ENCODE measurements at regions not wholly inside any gene's neighbourhood (a gene's known extent, or its start where the extent isn't known, plus 50 kb on each side); places are given as distances from the start of the nearest gene placed in this dataset.

DNA sequence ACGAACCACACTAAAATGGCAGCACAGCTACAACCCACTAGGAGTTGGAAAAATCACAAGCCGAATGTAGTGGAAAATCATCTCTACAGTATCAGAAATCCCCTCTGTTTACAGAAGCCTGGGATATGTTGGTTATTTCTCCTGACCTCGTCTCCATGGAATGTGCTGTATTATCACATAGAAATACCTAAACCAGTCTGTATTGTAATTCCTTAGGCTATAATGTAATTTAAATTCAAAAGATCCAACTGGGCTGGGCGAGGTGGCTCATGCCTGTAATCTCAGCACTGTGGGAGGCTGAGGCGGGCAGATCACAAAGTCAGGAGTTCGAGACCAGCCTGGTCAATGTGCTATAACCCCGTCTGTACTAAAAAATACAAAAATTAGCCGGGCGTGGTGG lies 244.8 kb upstream of the MPDZ start:
- ChIA-PET CTCF (no interaction called here), POLR2A (no interaction called here)
- intact Hi-C loops (cut with micrococcal nuclease): no loop called here
- Mint-ChIP-seq H3K4me3 (no peak overlapping the region), H3K27me3 (no peaks in the 10 kb centered on the region), H3K9me3 (no peaks in the 10 kb centered on the region), H3K4me1 (no peaks in the 10 kb centered on the region), H3K36me3 (ENCODE audit: low read depth) (no peaks in the 10 kb centered on the region), H3K27ac (no peak overlapping the region)
- DNase-seq (no peak), ATAC-seq (ENCODE audit: low read depth) (no peak)
- TF ChIP-seq, protein P1, sequence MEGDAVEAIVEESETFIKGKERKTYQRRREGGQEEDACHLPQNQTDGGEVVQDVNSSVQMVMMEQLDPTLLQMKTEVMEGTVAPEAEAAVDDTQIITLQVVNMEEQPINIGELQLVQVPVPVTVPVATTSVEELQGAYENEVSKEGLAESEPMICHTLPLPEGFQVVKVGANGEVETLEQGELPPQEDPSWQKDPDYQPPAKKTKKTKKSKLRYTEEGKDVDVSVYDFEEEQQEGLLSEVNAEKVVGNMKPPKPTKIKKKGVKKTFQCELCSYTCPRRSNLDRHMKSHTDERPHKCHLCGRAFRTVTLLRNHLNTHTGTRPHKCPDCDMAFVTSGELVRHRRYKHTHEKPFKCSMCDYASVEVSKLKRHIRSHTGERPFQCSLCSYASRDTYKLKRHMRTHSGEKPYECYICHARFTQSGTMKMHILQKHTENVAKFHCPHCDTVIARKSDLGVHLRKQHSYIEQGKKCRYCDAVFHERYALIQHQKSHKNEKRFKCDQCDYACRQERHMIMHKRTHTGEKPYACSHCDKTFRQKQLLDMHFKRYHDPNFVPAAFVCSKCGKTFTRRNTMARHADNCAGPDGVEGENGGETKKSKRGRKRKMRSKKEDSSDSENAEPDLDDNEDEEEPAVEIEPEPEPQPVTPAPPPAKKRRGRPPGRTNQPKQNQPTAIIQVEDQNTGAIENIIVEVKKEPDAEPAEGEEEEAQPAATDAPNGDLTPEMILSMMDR (IDR thresholded peaks at IDR 0.05): no peak

DNA sequence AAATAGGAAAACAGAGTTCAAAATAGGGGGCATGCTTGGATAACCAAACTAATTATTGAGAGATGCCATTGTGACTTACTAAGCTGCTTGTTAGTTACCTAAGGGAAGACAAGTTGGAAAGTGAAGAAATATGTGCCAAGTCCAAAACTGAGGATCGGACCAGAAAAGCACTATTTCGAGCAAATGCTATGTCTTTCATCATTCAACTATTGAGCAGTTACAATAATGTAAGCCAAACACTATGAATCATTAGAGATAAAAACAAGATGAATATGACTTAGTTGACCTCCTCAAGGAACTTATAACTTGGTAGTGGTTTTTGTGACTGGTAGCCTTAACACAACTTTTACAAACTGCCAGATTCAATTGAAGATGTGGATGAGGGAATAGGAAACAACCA lies 240.6 kb upstream of the MPDZ start:
- H3K4me1 Mint-ChIP-seq: no peaks in the 10 kb centered on the region
- POLR2A ChIA-PET: no interaction called here
- CTCF ChIA-PET: no interaction called here
- H3K4me3 Mint-ChIP-seq: no peak overlapping the region
- ATAC-seq (ENCODE audit: low read depth): no peak
- TF ChIP-seq, protein P1 (IDR thresholded peaks at IDR 0.05): no peak
- no peak overlapping the region for H3K27ac Mint-ChIP-seq
- H3K36me3 Mint-ChIP-seq (ENCODE audit: low read depth): no peaks in the 10 kb centered on the region
- intact Hi-C loops (cut with micrococcal nuclease): no loop called here
- no peaks in the 10 kb centered on the region for H3K27me3 Mint-ChIP-seq
- peaks cover 3% of the 10 kb centered on the region for H3K9me3 Mint-ChIP-seq
- DNase-seq: no peak

DNA sequence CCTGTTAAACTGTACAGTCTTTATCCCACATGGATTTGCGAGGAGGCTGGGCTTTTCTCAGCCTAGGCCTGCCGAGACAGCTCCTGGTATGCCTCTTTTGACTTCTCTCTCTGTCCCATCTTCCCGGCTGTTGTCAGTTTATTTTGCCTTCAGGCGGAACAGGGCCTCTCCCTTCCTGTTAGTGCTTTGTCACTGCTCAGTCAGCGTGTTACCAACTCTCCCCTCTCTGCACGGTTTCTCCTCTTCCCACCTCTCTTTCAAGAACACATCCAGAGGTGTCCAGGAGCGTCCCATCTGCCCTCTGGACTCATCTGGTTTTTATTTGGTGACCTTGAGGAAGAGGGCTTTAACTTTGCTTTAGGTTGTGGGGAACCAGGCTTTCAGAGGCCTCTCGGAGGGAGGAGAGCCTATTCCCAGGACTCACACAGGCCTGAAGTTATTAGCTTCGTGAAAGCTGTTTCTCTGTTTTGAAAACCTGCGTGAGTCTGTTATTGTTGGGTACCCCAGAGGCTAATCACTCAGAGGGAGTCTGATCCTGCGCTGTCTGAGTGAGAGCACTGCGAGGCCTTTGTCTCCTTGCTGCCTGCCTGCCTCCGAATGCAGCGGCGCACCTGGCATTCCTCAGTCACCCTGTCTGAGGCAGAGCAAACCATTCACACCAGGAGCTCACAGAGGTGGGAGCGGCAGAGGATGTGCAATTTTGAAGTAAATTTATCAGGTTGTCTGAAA lies 234.4 kb upstream of the MPDZ start:
- Mint-ChIP-seq H3K27ac (no peak overlapping the region), H3K27me3 (no peaks in the 10 kb centered on the region), H3K36me3 (ENCODE audit: low read depth) (no peaks in the 10 kb centered on the region), H3K4me3 (no peak overlapping the region), H3K4me1 (no peaks in the 10 kb centered on the region), H3K9me3 (peaks cover 3% of the 10 kb centered on the region)
- intact Hi-C loops (cut with micrococcal nuclease): no loop called here
- TF ChIP-seq, protein P1 (IDR thresholded peaks at IDR 0.05): no peak
- ATAC-seq (ENCODE audit: low read depth) (no peak), DNase-seq (no peak)
- ChIA-PET POLR2A (no interaction called here), CTCF (no interaction called here)

- Mint-ChIP-seq H3K4me3 (no peak overlapping the region), H3K27me3 (no peaks in the 10 kb centered on the region), H3K27ac (no peak overlapping the region), H3K4me1 (no peaks in the 10 kb centered on the region), H3K9me3 (peaks cover 1% of the 10 kb centered on the region), H3K36me3 (ENCODE audit: low read depth) (no peaks in the 10 kb centered on the region)
- TF ChIP-seq, protein P1 (IDR thresholded peaks at IDR 0.05): no peak
- CTCF ChIA-PET: no interaction called here
- intact Hi-C loops (cut with micrococcal nuclease): no loop called here
- ATAC-seq (ENCODE audit: low read depth) (no peak), DNase-seq (no peak)
- POLR2A ChIA-PET: no interaction called here
These were observed 233.8 kb upstream of the MPDZ start for GRCh38 chr9:13513286-13513685.

DNA sequence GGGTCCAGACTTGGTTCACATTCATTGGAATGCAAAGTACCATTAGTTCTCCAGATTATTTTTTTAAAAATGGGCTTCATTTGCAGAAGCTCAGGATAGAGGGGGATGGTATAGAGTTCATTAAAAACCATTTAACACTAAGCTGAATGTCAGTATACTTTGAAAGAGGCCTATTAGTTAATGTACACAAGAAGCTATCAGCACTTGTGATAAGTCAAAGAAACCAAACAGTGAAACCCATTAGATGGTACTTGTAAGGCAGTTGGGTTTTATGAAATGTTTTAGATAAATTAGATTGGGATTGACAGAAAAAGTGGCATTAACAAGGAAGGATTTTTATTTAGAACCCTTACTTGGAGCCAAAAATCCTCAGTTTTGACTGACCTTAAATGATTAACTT lies 229.2 kb upstream of the MPDZ start:
- no peak overlapping the region for H3K27ac Mint-ChIP-seq
- no peaks in the 10 kb centered on the region for H3K4me1 Mint-ChIP-seq
- TF ChIP-seq, protein P1 (IDR thresholded peaks at IDR 0.05): no peak
- H3K36me3 Mint-ChIP-seq (ENCODE audit: low read depth): no peaks in the 10 kb centered on the region
- no peaks in the 10 kb centered on the region for H3K27me3 Mint-ChIP-seq
- ATAC-seq (ENCODE audit: low read depth) (no peak), DNase-seq (no peak)
- ChIA-PET CTCF (no interaction called here), POLR2A (no interaction called here)
- intact Hi-C loops (cut with micrococcal nuclease): no loop called here
- peaks cover 2% of the 10 kb centered on the region for H3K9me3 Mint-ChIP-seq
- H3K4me3 Mint-ChIP-seq: no peak overlapping the region
